GM19328 (cell line): ENCODE measurements at regions not wholly inside any gene's neighbourhood (a gene's known extent, or its start where the extent isn't known, plus 50 kb on each side); places are given as distances from the start of the nearest gene placed in this dataset.

Source experiments
- ATAC-seq: cut with Tn5 transposase; IDR thresholded peaks from one replicate; pipeline ENCODE4 v1.9.1; 2021; ENCODE audit warnings: mild to moderate bottlenecking, moderate library complexity; ENCODE audit not compliant: unreplicated experiment

DNA sequence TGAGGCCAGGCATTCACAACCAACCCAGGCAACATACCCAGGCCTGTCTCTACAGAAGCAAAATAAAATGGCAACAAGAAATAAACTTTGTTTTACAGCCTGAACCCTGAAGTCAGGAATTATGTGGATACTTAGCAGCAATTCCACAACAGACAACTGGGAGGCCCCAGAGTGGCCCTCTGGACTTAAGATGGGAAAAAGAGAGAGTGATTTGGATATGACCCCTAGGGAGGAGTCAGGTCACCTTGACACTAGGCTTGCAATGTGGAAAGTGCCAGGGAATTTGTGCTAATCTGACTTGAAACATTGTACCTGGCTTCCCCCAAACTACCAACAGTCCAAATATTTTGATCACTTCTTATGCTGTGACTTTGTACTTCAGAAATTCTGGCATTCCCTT, 193.1 kb downstream of the PARM1 start:
- no peak for ATAC-seq

DNA sequence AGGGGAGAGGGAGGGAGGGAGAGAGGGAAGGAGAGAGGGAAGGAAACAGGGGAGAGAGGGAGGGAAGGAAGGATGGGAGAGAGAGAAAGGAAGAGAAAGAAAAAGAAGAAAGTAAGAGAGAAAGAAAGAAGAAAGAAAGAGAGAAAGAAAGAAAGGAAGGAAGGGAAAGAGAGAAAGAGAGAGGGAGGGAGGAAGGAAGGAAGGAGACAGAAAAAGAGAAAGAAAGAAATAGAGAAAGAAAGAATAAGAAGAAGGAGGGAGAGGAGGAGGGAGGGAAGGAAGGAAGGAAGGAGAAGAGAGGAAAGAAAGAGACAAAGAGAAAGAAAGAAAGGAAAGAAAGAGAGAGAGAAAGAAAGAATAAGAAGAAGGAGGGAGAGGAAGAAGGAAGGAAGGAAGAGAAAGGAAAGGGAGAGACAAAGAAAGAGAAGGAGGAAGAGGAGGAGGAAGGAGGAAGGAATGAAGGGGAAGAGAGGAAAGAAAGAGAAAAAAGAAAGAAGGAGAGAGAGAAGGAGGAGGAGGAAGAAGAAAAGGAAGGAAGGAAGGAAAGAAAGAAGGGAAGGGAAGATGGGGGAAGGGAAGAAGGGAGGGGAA, 189.6 kb downstream of the PARM1 start:
- no peak for ATAC-seq

DNA sequence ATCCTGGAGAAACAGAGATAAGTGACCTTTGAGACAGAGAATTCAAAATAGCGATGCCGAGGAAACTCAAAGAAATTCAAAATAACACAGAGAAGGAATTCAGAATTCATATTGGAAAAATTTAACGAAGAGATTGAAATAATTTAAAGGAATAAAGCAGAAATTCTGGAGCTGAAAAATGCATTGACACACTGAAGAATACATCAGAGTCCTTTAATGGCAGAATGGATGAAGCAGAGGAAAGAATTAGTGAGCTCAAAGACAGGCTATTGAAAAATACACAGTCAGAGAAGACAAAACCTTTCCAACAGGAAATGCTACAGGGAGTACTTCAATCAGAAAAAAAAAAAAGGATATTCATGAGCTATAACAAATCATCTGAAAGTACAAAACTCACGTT, 185.8 kb downstream of the PARM1 start:
- no peak for ATAC-seq

DNA sequence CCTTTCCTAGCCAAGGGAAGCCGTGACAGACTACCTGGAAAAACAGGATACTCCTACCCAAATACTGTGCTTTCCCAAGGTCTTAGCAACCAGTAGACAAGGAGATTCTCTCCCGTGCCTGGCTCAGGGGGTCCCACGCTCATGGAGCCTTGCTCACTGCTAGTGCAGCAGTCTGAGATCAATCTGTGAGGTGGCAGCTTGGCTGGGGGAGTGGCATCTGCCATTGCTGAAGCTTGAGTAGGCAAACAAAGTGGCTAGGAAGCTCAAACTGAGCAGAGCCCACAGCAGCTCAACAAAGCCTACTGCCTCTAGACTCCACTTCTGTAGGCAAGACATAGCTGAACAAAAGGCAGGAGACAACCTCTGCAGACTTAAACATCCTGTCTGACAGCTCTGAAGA, 177.1 kb downstream of the PARM1 start:
- no peak for ATAC-seq

DNA sequence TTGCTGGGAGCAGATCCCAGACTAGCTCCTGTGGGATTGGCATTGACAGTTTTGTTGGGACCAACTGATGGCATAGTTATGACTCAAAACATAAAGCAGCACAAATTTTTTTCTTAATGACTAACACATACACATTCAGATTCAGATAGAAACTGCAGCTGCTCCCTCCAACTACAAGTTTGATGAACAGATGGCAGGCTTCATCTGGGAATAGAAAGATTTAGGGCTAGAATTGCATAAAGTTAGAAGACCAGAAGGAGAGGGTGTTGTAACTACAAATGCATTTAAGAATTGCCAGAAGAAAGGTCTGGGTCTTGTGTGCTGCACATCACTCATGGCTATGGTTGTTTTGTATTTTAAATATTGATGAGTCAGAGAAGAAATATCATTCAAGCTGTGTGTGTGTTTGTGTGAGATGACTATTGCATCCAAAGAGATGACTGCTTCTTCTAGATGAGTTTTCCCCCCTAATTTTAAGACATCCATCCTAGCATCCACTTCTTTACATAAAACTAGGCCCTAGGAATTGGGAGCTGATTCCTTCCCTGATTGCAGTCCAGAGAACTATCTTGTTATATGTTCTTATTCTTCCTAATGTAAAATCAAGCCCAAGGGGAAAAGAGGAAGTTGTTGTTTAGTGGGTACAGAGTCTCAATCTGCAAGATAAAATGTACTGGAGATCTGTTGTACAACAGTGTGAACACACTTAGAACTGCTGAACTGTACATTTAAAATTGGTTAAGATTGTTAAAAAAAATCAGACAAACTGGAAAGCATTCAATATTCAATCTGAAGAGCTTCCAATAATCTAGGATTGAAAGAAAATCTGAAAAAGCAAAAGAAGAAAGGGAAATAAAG, 175.1 kb downstream of the PARM1 start:
- ATAC-seq: no peak

DNA sequence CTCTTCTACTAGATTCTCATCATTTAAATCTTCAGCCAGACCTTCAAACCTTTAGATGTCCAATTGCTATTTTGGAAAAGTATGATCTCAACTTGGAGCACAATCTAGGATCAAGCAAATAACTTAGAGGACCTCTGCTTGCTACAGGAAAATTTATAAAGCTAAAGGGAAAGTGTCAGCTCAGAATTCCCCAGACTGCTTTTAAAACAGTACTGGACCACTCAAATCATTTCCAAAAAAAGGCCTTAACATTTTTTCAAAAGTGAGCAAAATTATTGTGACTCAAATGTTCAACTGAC, 169.8 kb downstream of the PARM1 start:
- ATAC-seq: no peak

DNA sequence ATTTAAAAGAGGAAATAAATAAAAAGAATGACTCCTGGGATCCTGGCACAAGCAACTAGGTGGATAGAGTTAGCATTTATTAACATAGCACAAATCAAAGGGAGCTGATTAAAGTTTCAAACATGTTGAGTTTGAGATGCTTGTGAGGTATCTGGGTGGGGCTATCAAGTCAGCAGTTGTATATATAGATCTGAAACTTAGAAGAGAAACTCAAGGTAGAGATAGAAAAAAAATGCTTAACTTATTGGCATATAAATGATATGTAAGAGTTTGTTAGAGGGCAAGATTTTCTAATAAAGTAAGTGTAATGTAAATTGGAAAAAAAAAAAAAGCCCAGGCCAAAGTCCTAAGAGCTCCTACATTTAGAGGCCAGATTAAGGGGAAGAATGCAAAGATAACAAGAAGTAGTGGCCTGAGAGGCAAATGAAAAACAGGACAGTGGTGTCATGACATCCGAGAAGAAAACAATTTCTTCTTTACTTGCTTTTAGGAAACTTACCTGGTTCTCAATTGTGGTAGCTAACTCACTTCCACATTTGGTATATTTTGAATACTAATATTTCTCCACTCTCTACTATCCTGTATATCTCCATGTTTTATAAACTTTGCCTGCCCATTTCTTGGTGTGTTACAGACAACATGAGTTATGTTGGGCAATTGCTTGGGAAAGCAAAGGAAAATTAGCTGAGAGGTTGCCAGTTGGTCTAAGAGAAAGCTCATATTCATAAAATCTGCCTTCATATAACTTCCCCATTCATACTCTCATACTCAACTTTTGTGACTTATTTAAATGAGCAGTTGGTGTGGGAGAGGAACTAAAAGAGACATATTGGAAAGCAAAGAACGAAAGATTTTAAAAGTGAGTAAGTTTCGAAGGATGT, 169.2 kb downstream of the PARM1 start:
- ATAC-seq: peak; percentile 43
